MM.1S (cell line): ENCODE measurements at regions not wholly inside any gene's neighbourhood (a gene's known extent, or its start where the extent isn't known, plus 50 kb on each side); places are given as distances from the start of the nearest gene placed in this dataset.

Experiments
- CTCF ChIP-seq: fragments of 300-600 bp; sonication (generic); IDR thresholded peaks from 2 replicates; pipeline ENCODE4 v1.5.1; 2016; ENCODE audit warnings: antibody characterized with exemption, low read length, mixed read lengths
- EZH2 ChIP-seq: fragments of 300-600 bp; sonication (generic); optimal IDR thresholded peaks from 2 replicates; pipeline ENCODE3; 2017; ENCODE audit warnings: low read depth, mild to moderate bottlenecking, antibody characterized with exemption, low read length, mixed read lengths
- EZH2phosphoT487 ChIP-seq: fragments of 300-600 bp; sonication (generic); IDR thresholded peaks from 2 replicates; pipeline ENCODE4 v1.6.1; 2018; ENCODE audit warnings: antibody characterized with exemption, low read length

- TF ChIP-seq CTCF: no peak
- TF ChIP-seq EZH2: no peak
- no peak for TF ChIP-seq EZH2phosphoT487
Observed at GRCh38 chr7:146002008-146002407, 114.6 kb upstream of the CNTNAP2 start.
